ENCODE measurements at regions not wholly inside any gene's neighbourhood (a gene's known extent, or its start where the extent isn't known, plus 50 kb on each side); places are given as distances from the start of the nearest gene placed in this dataset.

DNA sequence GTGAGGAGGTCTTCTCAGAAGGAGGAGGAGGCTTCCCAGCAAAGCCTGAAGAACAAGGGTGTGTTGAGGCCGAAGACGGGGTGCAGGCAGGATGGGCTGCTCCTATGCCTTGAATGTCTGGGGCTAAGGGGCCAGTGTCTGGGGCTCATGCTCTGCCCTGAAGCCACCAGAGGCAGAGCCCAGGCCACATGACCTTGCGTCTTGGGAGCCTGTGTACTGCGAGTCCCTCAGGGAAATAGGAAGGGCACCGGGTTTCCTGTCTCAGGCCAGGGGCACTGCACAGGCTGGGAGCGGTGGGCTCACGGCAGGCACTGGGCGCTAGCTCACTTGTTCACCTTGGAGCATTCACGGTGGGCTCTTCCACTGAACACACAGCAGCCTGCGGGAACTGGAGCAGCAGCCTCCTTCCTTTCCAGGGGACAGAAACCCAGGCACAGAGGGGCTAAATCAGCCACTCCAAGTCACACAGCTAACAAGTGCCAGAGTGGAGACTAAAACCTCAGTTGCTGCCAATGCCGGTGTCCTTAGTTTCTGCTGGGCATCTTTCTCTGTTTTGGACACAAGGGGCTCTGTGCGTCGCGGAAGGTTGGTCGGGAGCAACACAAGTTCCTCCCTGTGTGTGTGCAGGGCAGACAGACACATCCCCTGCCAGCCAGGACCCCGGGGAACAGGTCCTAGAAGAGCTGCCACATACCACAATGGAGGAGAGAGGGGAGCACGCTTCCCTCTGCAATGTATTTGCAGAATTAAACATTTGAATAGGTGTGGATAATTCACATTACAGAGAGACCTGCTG, 104.8 kb upstream of the C1orf174 start:
- TF ChIP-seq, protein P1, sequence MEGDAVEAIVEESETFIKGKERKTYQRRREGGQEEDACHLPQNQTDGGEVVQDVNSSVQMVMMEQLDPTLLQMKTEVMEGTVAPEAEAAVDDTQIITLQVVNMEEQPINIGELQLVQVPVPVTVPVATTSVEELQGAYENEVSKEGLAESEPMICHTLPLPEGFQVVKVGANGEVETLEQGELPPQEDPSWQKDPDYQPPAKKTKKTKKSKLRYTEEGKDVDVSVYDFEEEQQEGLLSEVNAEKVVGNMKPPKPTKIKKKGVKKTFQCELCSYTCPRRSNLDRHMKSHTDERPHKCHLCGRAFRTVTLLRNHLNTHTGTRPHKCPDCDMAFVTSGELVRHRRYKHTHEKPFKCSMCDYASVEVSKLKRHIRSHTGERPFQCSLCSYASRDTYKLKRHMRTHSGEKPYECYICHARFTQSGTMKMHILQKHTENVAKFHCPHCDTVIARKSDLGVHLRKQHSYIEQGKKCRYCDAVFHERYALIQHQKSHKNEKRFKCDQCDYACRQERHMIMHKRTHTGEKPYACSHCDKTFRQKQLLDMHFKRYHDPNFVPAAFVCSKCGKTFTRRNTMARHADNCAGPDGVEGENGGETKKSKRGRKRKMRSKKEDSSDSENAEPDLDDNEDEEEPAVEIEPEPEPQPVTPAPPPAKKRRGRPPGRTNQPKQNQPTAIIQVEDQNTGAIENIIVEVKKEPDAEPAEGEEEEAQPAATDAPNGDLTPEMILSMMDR (IDR thresholded peaks at IDR 0.05; ENCODE audit: low read depth, low read length) = no peak
- no peak for TF ChIP-seq EZH2phosphoT487 (IDR thresholded peaks at IDR 0.05; ENCODE audit: low read depth)
